Tibial nerve (tissue), 4 donors: ENCODE measurements at regions not wholly inside any gene's neighbourhood (a gene's known extent, or its start where the extent isn't known, plus 50 kb on each side); places are given as distances from the start of the nearest gene placed in this dataset.

Source experiments
- DNase-seq, 2 donors: peaks; one replicate each; pipeline ENCODE4 v3.0.0-alpha.2; 2019; ENCODE audit warnings: low spot score in 2 of 2
- H3K27ac ChIP-seq, 4 donors: fragments of 200-600 bp; sonication (generic) in 3 of 4; one replicate each; pipeline ENCODE4 v1.5.1; 2017 to 2019; ENCODE audit warnings: mild to moderate bottlenecking in 1 of 4
- H3K27me3 ChIP-seq, 2 donors: fragments of 200-600 bp; sonication (generic) in 1 of 2; one replicate each; pipeline versions ENCODE4 v1.5.1 to v1.6.0; 2017 to 2019
- H3K36me3 ChIP-seq, 3 donors: fragments of 200-600 bp; sonication (generic); one replicate each; pipeline ENCODE4 v1.5.1; 2018 to 2019
- H3K4me1 ChIP-seq, 4 donors: fragments of 200-600 bp; sonication (generic) in 3 of 4; one replicate each; pipeline ENCODE4 v1.5.1; 2017 to 2019
- H3K4me3 ChIP-seq, 4 donors: fragments of 200-600 bp; sonication (generic) in 3 of 4; one replicate each; pipeline ENCODE4 v1.5.1; 2017 to 2019; ENCODE audit warnings: mild to moderate bottlenecking in 1 of 4, moderate library complexity in 1 of 4
- H3K9me3 ChIP-seq, 4 donors: fragments of 200-600 bp; sonication (generic) in 3 of 4; one replicate each; pipeline ENCODE4 v1.5.1; 2017 to 2019
- EP300 ChIP-seq, 2 donors: sonication (generic); formaldehyde crosslinking; IDR thresholded peaks; one replicate each; pipeline ENCODE4 v1.6.1; 2017; ENCODE audit warnings: antibody characterized with exemption in 2 of 2, mild to moderate bottlenecking in 1 of 2
- POLR2A ChIP-seq, 2 donors: fragments of 450-650 bp; IDR thresholded peaks; one replicate each; pipeline ENCODE4 v1.6.1; 2017; ENCODE audit warnings: antibody characterized with exemption in 2 of 2, mild to moderate bottlenecking in 2 of 2, moderate library complexity in 2 of 2
- WGBS, 2 donors: methylation state at CpG; one replicate each; pipeline ENCODE4 v1.1.5; 2018; 5-methylcytosine and 5-hydroxymethylcytosine counted together
- TF ChIP-seq, protein P1 (sequence below), 5 experiments: fragments of 200-600 bp in 3 of 5; fragments of 450-650 bp in 2 of 5; sonication (generic) in 3 of 5; IDR thresholded peaks; one replicate each; pipeline ENCODE4 v1.5.1; 2016 to 2019; ENCODE audit warnings: antibody characterized with exemption in 5 of 5, mild to moderate bottlenecking in 3 of 5, moderate library complexity in 2 of 5

DNA sequence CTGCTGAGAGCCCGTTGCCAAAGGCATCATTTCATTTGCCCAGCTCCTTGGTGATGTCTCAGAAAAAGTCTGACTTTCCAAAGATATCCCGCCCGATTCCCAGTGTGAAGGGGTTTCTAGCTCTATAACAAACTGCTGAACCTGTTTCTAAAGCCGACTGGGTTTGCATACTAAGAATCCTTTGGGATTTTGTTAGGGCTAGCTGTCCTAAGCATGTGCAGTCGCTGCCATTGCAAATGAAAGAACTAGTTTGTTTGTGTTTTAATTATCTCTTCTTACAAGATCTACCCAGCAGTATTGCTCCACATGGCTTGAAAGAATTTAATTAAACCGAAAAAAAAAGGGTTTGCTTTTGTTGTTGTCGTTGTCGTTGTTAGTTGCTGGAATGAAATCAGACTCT, 476.6 kb downstream of the GATA3 start:
- H3K9me3 ChIP-seq: no peaks in the 10 kb centered on the region
- H3K4me1 ChIP-seq: no peaks in the 10 kb centered on the region
- 69 to 72% methylated on average over 8 of the region's 8 CpGs for WGBS, 2 donors
- DNase-seq: no peak
- TF ChIP-seq EP300 (IDR thresholded peaks at IDR 0.05) (no peak), POLR2A (IDR thresholded peaks at IDR 0.05) (no peak)
- TF ChIP-seq, protein P1, sequence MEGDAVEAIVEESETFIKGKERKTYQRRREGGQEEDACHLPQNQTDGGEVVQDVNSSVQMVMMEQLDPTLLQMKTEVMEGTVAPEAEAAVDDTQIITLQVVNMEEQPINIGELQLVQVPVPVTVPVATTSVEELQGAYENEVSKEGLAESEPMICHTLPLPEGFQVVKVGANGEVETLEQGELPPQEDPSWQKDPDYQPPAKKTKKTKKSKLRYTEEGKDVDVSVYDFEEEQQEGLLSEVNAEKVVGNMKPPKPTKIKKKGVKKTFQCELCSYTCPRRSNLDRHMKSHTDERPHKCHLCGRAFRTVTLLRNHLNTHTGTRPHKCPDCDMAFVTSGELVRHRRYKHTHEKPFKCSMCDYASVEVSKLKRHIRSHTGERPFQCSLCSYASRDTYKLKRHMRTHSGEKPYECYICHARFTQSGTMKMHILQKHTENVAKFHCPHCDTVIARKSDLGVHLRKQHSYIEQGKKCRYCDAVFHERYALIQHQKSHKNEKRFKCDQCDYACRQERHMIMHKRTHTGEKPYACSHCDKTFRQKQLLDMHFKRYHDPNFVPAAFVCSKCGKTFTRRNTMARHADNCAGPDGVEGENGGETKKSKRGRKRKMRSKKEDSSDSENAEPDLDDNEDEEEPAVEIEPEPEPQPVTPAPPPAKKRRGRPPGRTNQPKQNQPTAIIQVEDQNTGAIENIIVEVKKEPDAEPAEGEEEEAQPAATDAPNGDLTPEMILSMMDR (IDR thresholded peaks at IDR 0.05): no peak
- H3K27me3 ChIP-seq: no peaks in the 10 kb centered on the region
- no peak overlapping the region for H3K4me3 ChIP-seq
- H3K36me3 ChIP-seq: no peaks in the 10 kb centered on the region
- H3K27ac ChIP-seq: no peak overlapping the region

DNA sequence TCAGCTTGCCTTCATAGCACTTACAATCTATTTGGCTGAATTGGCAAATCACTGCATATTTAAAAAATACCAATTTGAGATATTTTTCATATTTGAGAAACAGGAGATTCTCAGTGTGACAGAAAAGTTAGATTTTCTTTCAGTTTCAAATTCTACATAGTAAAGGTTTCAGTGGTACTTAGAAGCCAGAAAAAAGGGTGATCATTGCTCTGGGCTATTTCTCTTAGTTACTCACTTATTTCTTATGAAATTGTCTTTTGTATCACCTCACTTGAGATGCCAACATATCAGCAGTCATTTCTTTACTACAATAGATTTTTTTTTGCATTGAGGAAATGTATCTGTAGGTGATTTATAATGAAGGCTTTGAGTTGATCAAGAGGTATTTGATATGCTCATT, 478.2 kb downstream of the GATA3 start:
- Histone ChIP-seq H3K27ac (no peak overlapping the region), H3K27me3 (no peaks in the 10 kb centered on the region), H3K4me1 (no peaks in the 10 kb centered on the region), H3K4me3 (no peak overlapping the region), H3K9me3 (no peaks in the 10 kb centered on the region), H3K36me3 (no peaks in the 10 kb centered on the region)
- DNase-seq: no peak
- TF ChIP-seq, protein P1 (IDR thresholded peaks at IDR 0.05): no peak
- TF ChIP-seq EP300 (IDR thresholded peaks at IDR 0.05) (no peak), POLR2A (IDR thresholded peaks at IDR 0.05) (no peak)

- H3K9me3 ChIP-seq: no peaks in the 10 kb centered on the region
- no peaks in the 10 kb centered on the region for H3K36me3 ChIP-seq
- no peak for DNase-seq
- no peaks in the 10 kb centered on the region for H3K27me3 ChIP-seq
- no peaks in the 10 kb centered on the region for H3K4me1 ChIP-seq
- no peak overlapping the region for H3K27ac ChIP-seq
- 84 to 86% methylated on average over 12 of the region's 12 CpGs for WGBS, 2 donors
- H3K4me3 ChIP-seq: no peak overlapping the region
- TF ChIP-seq, protein P1 (IDR thresholded peaks at IDR 0.05): no peak
- TF ChIP-seq POLR2A (IDR thresholded peaks at IDR 0.05) (no peak), EP300 (IDR thresholded peaks at IDR 0.05) (no peak)
Measured at GRCh38 chr10:8533462-8533861, 479.0 kb downstream of the GATA3 start.

DNA sequence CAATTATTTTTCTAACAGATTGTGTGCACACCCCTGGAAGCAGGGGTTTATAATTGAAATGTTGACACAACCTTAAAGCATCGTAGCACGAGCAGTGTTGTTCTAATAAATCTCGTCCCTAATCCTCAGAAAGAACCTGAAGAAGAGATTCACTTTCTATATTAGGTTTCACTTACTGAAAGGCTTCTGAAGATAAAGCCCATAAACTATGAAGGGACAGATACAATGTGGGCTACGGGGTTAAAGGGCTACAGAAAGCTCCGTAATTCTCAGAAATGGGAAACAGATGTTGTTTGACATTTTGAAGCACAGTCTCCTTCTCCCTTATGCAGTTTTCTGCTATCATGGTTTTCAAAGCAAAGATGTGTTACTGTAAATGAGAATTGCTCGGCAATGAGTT, 479.6 kb downstream of the GATA3 start:
- H3K27me3 ChIP-seq: no peaks in the 10 kb centered on the region
- no peaks in the 10 kb centered on the region for H3K4me1 ChIP-seq
- WGBS, 2 donors: 42 to 51% methylated on average over 6 of the region's 6 CpGs
- TF ChIP-seq POLR2A (IDR thresholded peaks at IDR 0.05): no peak
- TF ChIP-seq, protein P1 (IDR thresholded peaks at IDR 0.05): no peak
- no peaks in the 10 kb centered on the region for H3K9me3 ChIP-seq
- no peak for DNase-seq
- H3K27ac ChIP-seq: no peak overlapping the region
- no peaks in the 10 kb centered on the region for H3K36me3 ChIP-seq
- H3K4me3 ChIP-seq: no peak overlapping the region

DNA sequence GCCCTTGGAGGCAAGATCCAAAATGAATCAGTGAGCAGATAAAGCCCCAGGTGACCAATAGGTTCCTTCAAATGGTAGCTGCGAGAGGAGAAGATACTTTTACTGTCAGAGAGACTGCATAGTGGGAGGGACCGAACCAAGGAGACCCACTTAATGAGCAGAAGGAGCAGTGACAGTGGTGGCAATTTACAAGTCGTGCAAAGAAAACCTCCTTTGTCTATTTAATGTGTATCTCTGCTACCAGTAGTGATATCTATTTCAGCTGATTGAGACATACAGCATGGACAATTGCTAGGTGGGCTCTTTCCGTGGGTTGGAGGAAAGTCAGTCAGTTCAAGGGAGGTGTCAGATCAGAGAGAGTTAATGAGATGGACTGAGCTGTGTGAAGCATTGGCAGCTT, 480.4 kb downstream of the GATA3 start:
- TF ChIP-seq POLR2A (IDR thresholded peaks at IDR 0.05): no peak
- TF ChIP-seq EP300 (IDR thresholded peaks at IDR 0.05): no peak
- TF ChIP-seq, protein P1 (IDR thresholded peaks at IDR 0.05): no peak
- 63 to 75% methylated on average over 4 of the region's 4 CpGs for WGBS, 2 donors
- Histone ChIP-seq H3K9me3 (peaks cover 0 to 7% (median 0%) of the 10 kb centered on the region in 4 donors), H3K4me3 (no peak overlapping the region), H3K27me3 (no peaks in the 10 kb centered on the region), H3K36me3 (no peaks in the 10 kb centered on the region), H3K4me1 (no peaks in the 10 kb centered on the region), H3K27ac (no peak overlapping the region)
- DNase-seq: no peak
